ENCODE measurements at regions not wholly inside any gene's neighbourhood (a gene's known extent, or its start where the extent isn't known, plus 50 kb on each side); places are given as distances from the start of the nearest gene placed in this dataset.
"Not testable (repeated sequence)": the region's sequence is repeated elsewhere in the genome, so short reads cannot be mapped to it uniquely, and the experiment has no call there.

DNA sequence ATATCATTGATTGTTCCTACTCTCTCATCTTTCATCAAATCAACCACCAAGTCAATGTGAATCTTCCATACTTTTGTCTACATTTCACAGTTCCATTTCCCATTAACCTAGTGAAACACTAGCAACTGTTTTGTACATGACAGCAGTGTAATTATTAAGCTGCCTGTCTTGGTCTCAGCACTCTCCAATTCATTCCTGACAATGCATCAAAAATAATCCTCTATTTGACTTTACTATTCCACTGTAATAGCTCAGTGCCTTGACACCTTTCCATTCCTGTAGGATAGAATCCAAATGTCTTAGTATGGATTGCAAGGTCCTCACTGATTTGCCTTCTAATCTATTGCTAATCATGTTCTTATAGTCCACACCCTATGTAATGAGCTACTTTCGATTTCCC, 2405.8 kb downstream of the PCDH7 start:
- intact Hi-C loops (cut with micrococcal nuclease; ENCODE audit: unreplicated experiment) (no loop called here), in situ Hi-C loops (cut with HindIII; ENCODE audit: low pct_unique_long_range_greater_than_20kb, low sequenced_read_pairs) (no loop called here)
- Histone ChIP-seq H3K4me3 (ENCODE audit: low read depth in 2 of 2, low read length in 2 of 2) (no peak overlapping the region), H3K27me3 (ENCODE audit: control insufficient read depth, insufficient read depth, low read length) (no peaks in the 10 kb centered on the region), H3K36me3 (ENCODE audit: control insufficient read depth, insufficient read depth, low read length) (no peaks in the 10 kb centered on the region), H3K27ac (ENCODE audit: low read length) (no peak overlapping the region), H3K9me3 (ENCODE audit: control insufficient read depth, insufficient read depth, low read depth, low read length) (no peaks in the 10 kb centered on the region), H3K4me1 (ENCODE audit: control insufficient read depth, insufficient read depth, low read length) (no peaks in the 10 kb centered on the region)
- ChIA-PET POLR2A (no interaction called here), CTCF (no interaction called here)
- ATAC-seq = no peak
- TF ChIP-seq, protein P1, sequence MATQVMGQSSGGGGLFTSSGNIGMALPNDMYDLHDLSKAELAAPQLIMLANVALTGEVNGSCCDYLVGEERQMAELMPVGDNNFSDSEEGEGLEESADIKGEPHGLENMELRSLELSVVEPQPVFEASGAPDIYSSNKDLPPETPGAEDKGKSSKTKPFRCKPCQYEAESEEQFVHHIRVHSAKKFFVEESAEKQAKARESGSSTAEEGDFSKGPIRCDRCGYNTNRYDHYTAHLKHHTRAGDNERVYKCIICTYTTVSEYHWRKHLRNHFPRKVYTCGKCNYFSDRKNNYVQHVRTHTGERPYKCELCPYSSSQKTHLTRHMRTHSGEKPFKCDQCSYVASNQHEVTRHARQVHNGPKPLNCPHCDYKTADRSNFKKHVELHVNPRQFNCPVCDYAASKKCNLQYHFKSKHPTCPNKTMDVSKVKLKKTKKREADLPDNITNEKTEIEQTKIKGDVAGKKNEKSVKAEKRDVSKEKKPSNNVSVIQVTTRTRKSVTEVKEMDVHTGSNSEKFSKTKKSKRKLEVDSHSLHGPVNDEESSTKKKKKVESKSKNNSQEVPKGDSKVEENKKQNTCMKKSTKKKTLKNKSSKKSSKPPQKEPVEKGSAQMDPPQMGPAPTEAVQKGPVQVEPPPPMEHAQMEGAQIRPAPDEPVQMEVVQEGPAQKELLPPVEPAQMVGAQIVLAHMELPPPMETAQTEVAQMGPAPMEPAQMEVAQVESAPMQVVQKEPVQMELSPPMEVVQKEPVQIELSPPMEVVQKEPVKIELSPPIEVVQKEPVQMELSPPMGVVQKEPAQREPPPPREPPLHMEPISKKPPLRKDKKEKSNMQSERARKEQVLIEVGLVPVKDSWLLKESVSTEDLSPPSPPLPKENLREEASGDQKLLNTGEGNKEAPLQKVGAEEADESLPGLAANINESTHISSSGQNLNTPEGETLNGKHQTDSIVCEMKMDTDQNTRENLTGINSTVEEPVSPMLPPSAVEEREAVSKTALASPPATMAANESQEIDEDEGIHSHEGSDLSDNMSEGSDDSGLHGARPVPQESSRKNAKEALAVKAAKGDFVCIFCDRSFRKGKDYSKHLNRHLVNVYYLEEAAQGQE (IDR thresholded peaks at IDR 0.05; ENCODE audit: insufficient read depth in 1 of 2, low read depth in 2 of 2, low read length in 1 of 2) = no peak
- TF ChIP-seq TCF7L2 (IDR thresholded peaks at IDR 0.05; ENCODE audit: low read depth, low read length) (no peak), POLR2AphosphoS5 (IDR thresholded peaks at IDR 0.05; ENCODE audit: low read depth, low read length) (no peak), SIN3A (IDR thresholded peaks at IDR 0.05; ENCODE audit: borderline replicate concordance, insufficient read depth, low read depth, low read length) (no peak)
- TF ChIP-seq, protein P2, sequence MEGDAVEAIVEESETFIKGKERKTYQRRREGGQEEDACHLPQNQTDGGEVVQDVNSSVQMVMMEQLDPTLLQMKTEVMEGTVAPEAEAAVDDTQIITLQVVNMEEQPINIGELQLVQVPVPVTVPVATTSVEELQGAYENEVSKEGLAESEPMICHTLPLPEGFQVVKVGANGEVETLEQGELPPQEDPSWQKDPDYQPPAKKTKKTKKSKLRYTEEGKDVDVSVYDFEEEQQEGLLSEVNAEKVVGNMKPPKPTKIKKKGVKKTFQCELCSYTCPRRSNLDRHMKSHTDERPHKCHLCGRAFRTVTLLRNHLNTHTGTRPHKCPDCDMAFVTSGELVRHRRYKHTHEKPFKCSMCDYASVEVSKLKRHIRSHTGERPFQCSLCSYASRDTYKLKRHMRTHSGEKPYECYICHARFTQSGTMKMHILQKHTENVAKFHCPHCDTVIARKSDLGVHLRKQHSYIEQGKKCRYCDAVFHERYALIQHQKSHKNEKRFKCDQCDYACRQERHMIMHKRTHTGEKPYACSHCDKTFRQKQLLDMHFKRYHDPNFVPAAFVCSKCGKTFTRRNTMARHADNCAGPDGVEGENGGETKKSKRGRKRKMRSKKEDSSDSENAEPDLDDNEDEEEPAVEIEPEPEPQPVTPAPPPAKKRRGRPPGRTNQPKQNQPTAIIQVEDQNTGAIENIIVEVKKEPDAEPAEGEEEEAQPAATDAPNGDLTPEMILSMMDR (IDR thresholded peaks at IDR 0.05) = no peak
- no peak for DNase-seq (ENCODE audit: low read depth, low spot score)
- BruUV-seq (replicated peaks) = no TSS peak

DNA sequence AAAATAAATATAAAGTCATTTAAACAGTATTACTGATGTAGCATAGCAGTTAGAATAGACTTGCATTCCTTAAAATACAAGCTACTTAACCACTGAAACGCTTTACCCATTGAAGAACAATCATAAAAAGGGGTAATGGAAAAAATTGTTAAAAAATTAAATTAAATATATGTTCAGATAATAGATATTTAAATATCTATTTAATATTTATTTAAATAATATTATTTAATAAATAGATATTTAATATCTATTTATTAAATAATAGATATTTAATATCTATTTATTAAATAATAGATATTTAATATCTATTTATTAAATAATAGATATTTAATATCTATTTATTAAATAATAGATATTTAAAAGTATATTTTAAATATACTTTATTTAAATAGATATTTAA, 2410.5 kb downstream of the PCDH7 start:
- ATAC-seq; in situ Hi-C loops (cut with HindIII; ENCODE audit: low pct_unique_long_range_greater_than_20kb, low sequenced_read_pairs); H3K27me3 ChIP-seq (ENCODE audit: control insufficient read depth, insufficient read depth, low read length); H3K4me1 ChIP-seq (ENCODE audit: control insufficient read depth, insufficient read depth, low read length); H3K4me3 ChIP-seq (ENCODE audit: low read depth in 2 of 2, low read length in 2 of 2); H3K36me3 ChIP-seq (ENCODE audit: control insufficient read depth, insufficient read depth, low read length); POLR2A ChIA-PET; H3K27ac ChIP-seq (ENCODE audit: low read length); BruUV-seq (replicated peaks); H3K9me3 ChIP-seq (ENCODE audit: control insufficient read depth, insufficient read depth, low read depth, low read length); intact Hi-C loops (cut with micrococcal nuclease; ENCODE audit: unreplicated experiment); DNase-seq (ENCODE audit: low read depth, low spot score); CTCF ChIA-PET: not testable (repeated sequence)

DNA sequence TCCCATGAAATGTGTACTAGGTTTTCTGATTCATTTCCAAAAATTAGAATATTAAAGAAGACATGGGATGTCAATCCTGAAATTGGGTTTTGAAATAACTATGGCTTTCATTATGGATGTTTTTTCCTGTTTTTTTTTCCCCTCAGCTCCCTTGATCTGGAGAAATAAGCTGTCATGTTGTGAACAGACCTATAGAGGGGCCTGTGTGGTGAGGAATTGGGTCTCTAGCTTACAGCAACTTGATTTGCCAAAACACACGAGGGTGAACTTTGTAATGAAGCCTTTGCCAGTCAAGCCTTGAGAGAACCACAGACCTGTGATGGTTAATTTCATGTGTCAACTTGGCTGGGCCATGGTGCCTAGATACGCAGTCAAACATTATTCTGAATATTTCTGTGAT, 2413.6 kb downstream of the PCDH7 start:
- H3K9me3 ChIP-seq (ENCODE audit: control insufficient read depth, insufficient read depth, low read depth, low read length) = no peaks in the 10 kb centered on the region
- in situ Hi-C loops (cut with HindIII; ENCODE audit: low pct_unique_long_range_greater_than_20kb, low sequenced_read_pairs) = no loop called here
- H3K4me1 ChIP-seq (ENCODE audit: control insufficient read depth, insufficient read depth, low read length) = no peaks in the 10 kb centered on the region
- H3K27ac ChIP-seq (ENCODE audit: low read length) = no peak overlapping the region
- ChIA-PET POLR2A (no interaction called here), CTCF (no interaction called here)
- no peaks in the 10 kb centered on the region for H3K36me3 ChIP-seq (ENCODE audit: control insufficient read depth, insufficient read depth, low read length)
- intact Hi-C loops (cut with micrococcal nuclease; ENCODE audit: unreplicated experiment) = no loop called here
- TF ChIP-seq TCF7L2 (IDR thresholded peaks at IDR 0.05; ENCODE audit: low read depth, low read length) = no peak
- no peak for TF ChIP-seq POLR2AphosphoS5 (IDR thresholded peaks at IDR 0.05; ENCODE audit: low read depth, low read length)
- TF ChIP-seq, protein P1 (IDR thresholded peaks at IDR 0.05; ENCODE audit: insufficient read depth in 1 of 2, low read depth in 2 of 2, low read length in 1 of 2) = no peak
- TF ChIP-seq, protein P2 (IDR thresholded peaks at IDR 0.05) = no peak
- TF ChIP-seq SIN3A (IDR thresholded peaks at IDR 0.05; ENCODE audit: borderline replicate concordance, insufficient read depth, low read depth, low read length) = no peak
- no peak overlapping the region for H3K4me3 ChIP-seq (ENCODE audit: low read depth in 2 of 2, low read length in 2 of 2)
- no peaks in the 10 kb centered on the region for H3K27me3 ChIP-seq (ENCODE audit: control insufficient read depth, insufficient read depth, low read length)
- BruUV-seq (replicated peaks) = no TSS peak
- ATAC-seq (no peak), DNase-seq (ENCODE audit: low read depth, low spot score) (no peak)

Data from Panc1 (cell line).